IMR-90 (cell line): ENCODE measurements at regions not wholly inside any gene's neighbourhood (a gene's known extent, or its start where the extent isn't known, plus 50 kb on each side); places are given as distances from the start of the nearest gene placed in this dataset.
A peak's percentile ranks its signal among the peaks of the same experiment; 100 is the strongest.

ENCODE experiments used
- CTCF ChIP-seq: conservative IDR thresholded peaks from 2 replicates; pipeline ENCODE4 v1.5.1; 2012; ENCODE audit warnings: mild to moderate bottlenecking, low read depth, low read length, improper control_type of control experiment
- POLR2A ChIP-seq: IDR thresholded peaks from 2 replicates; pipeline ENCODE4 v1.6.1; 2012; ENCODE audit warnings: mild to moderate bottlenecking, low read depth, low read length
- RAD21 ChIP-seq: IDR thresholded peaks from 2 replicates; pipeline ENCODE4 v1.6.1; 2012; ENCODE audit warnings: low read length, improper control_type of control experiment
- RFX5 ChIP-seq: IDR thresholded peaks from 2 replicates; pipeline ENCODE4 v1.8.0; 2012; ENCODE audit warnings: low read depth, mild to moderate bottlenecking, low read length, moderate library complexity

- TF ChIP-seq CTCF (peak; percentile 47), POLR2A (no peak), RFX5 (no peak), RAD21 (peak; percentile 21; the same call in 1 of the 2 replicates)
Observed at GRCh38 chr10:60441515-60441914, 51.8 kb upstream of the ANK3 start.
